Chondrocyte (in vitro differentiated cells): ENCODE measurements at regions not wholly inside any gene's neighbourhood (a gene's known extent, or its start where the extent isn't known, plus 50 kb on each side); places are given as distances from the start of the nearest gene placed in this dataset.

Source experiments
- DNase-seq: peaks from one replicate; pipeline ENCODE4 v3.0.0; 2021; ENCODE audit warnings: mixed read lengths, low spot score
- H3K27ac Mint-ChIP-seq: one replicate; pipeline ENCODE4 v1.8.0; 2021; ENCODE audit warnings: mild to moderate bottlenecking, moderate library complexity, mixed read lengths; ENCODE audit not compliant: unreplicated experiment
- H3K27me3 Mint-ChIP-seq: 2 replicates; pipeline ENCODE4 v1.8.0; 2021; ENCODE audit warnings: low read depth, mixed read lengths
- H3K36me3 Mint-ChIP-seq: 2 replicates; pipeline ENCODE4 v1.8.0; 2021; ENCODE audit warnings: low read depth, mixed read lengths
- H3K4me1 Mint-ChIP-seq: 2 replicates; pipeline ENCODE4 v1.8.0; 2021; ENCODE audit warnings: low read depth, mild to moderate bottlenecking, mixed read lengths
- H3K4me3 Mint-ChIP-seq: one replicate; pipeline ENCODE4 v1.8.0; 2021; ENCODE audit warnings: mild to moderate bottlenecking, moderate library complexity, mixed read lengths; ENCODE audit not compliant: unreplicated experiment
- H3K9me3 Mint-ChIP-seq: 2 replicates; pipeline ENCODE4 v1.8.0; 2021; ENCODE audit warnings: low read depth, mixed read lengths
- CTCF ChIP-seq: fragments of 200-600 bp; sonication (generic); IDR thresholded peaks from 2 replicates; pipeline ENCODE4 v1.5.0; 2021; ENCODE audit warnings: antibody characterized with exemption, mild to moderate bottlenecking, moderate library complexity

- peaks cover 6% of the 10 kb centered on the region for H3K9me3 Mint-ChIP-seq
- H3K4me3 Mint-ChIP-seq: no peak overlapping the region
- TF ChIP-seq CTCF: no peak
- H3K4me1 Mint-ChIP-seq: no peaks in the 10 kb centered on the region
- peaks cover 2% of the 10 kb centered on the region for H3K27me3 Mint-ChIP-seq
- H3K36me3 Mint-ChIP-seq: no peaks in the 10 kb centered on the region
- H3K27ac Mint-ChIP-seq: no peak overlapping the region
- DNase-seq: no peak
These were observed 1572.3 kb downstream of the CDH8 start for GRCh38 chr16:60463986-60464385.

- Mint-ChIP-seq H3K27ac (no peak overlapping the region), H3K27me3 (no peaks in the 10 kb centered on the region), H3K4me3 (no peak overlapping the region), H3K4me1 (no peaks in the 10 kb centered on the region), H3K36me3 (no peaks in the 10 kb centered on the region), H3K9me3 (peaks cover 3% of the 10 kb centered on the region)
- no peak for DNase-seq
- no peak for TF ChIP-seq CTCF
These were observed 1576.8 kb downstream of the CDH8 start for GRCh38 chr16:60459463-60459862.

- Mint-ChIP-seq H3K27ac (no peak overlapping the region), H3K27me3 (no peaks in the 10 kb centered on the region)
These were observed 1578.0 kb downstream of the CDH8 start for GRCh38 chr16:60458255-60458654.

GRCh38 chr16:60452646-60453045 is 1583.6 kb downstream of the CDH8 start:
- Mint-ChIP-seq H3K27me3 (no peaks in the 10 kb centered on the region), H3K36me3 (no peaks in the 10 kb centered on the region), H3K27ac (no peak overlapping the region), H3K4me1 (no peaks in the 10 kb centered on the region), H3K9me3 (no peaks in the 10 kb centered on the region), H3K4me3 (no peak overlapping the region)
- no peak for TF ChIP-seq CTCF
- DNase-seq: no peak

More at GRCh38 chr16:60458255-60458654, 1578.0 kb downstream of the CDH8 start:
- Mint-ChIP-seq H3K9me3 (peaks cover 1% of the 10 kb centered on the region), H3K4me3 (no peak overlapping the region), H3K36me3 (no peaks in the 10 kb centered on the region), H3K4me1 (no peaks in the 10 kb centered on the region)
- no peak for DNase-seq
- TF ChIP-seq CTCF: no peak

- Mint-ChIP-seq H3K4me1 (no peaks in the 10 kb centered on the region), H3K27me3 (no peaks in the 10 kb centered on the region), H3K9me3 (no peaks in the 10 kb centered on the region)
These were observed 1597.3 kb downstream of the CDH8 start for GRCh38 chr16:60438894-60439293.

More at GRCh38 chr16:60438894-60439293, 1597.3 kb downstream of the CDH8 start:
- TF ChIP-seq CTCF: no peak
- no peak for DNase-seq
- H3K27ac Mint-ChIP-seq: no peak overlapping the region
- no peak overlapping the region for H3K4me3 Mint-ChIP-seq
- no peaks in the 10 kb centered on the region for H3K36me3 Mint-ChIP-seq
